ENCODE measurements at regions not wholly inside any gene's neighbourhood (a gene's known extent, or its start where the extent isn't known, plus 50 kb on each side); places are given as distances from the start of the nearest gene placed in this dataset.

- Histone ChIP-seq H3K4me3 (no peak overlapping the region), H3K9me3 (peaks cover 0 to 6% (median 2%) of the 10 kb centered on the region in 8 donors), H3K27ac (no peak overlapping the region), H3K27me3 (replicated peaks in 1 of 7) (peaks cover 0 to 64% (median 0%) of the 10 kb centered on the region in 7 donors), H3K4me1 (no peaks in the 10 kb centered on the region), H3K36me3 (no peaks in the 10 kb centered on the region)
- TF ChIP-seq CTCF (IDR thresholded peaks at IDR 0.05 in 8 of 11, conservative IDR thresholded peaks at IDR 0.05 in 3 of 11): no peak
- TF ChIP-seq POLR2A (IDR thresholded peaks at IDR 0.05): no peak
- TF ChIP-seq POLR2AphosphoS5 (IDR thresholded peaks at IDR 0.05): no peak
- 63 to 88% (median 74%) methylated on average over 1 of the region's 1 CpG for WGBS, 5 donors
- DNase-seq: no peak
- intact Hi-C loops (cut with DNase I; ENCODE audit: low total_unique reads): no loop called here
Observed at GRCh38 chr17:45663772-45664171, 120.3 kb upstream of the CRHR1 start.

- Histone ChIP-seq H3K36me3 (no peaks in the 10 kb centered on the region), H3K27ac (no peak overlapping the region), H3K4me1 (no peaks in the 10 kb centered on the region), H3K27me3 (replicated peaks in 1 of 7) (peaks cover 0 to 62% (median 0%) of the 10 kb centered on the region in 7 donors), H3K4me3 (no peak overlapping the region), H3K9me3 (peaks cover 0 to 6% (median 2%) of the 10 kb centered on the region in 8 donors)
- no peak for DNase-seq
- WGBS, 5 donors: 16 to 24% (median 23%) methylated on average over 6 of the region's 6 CpGs
- intact Hi-C loops (cut with DNase I; ENCODE audit: low total_unique reads): no loop called here
- no peak for TF ChIP-seq POLR2A (IDR thresholded peaks at IDR 0.05)
Observed at GRCh38 chr17:45664921-45665320, 119.2 kb upstream of the CRHR1 start.

- Histone ChIP-seq H3K27me3 (replicated peaks in 1 of 7) (peaks cover 0 to 54% (median 0%) of the 10 kb centered on the region in 7 donors), H3K9me3 (peaks cover 0 to 6% (median 2%) of the 10 kb centered on the region in 8 donors), H3K27ac (no peak overlapping the region), H3K36me3 (no peaks in the 10 kb centered on the region), H3K4me3 (no peak overlapping the region), H3K4me1 (no peaks in the 10 kb centered on the region)
- intact Hi-C loops (cut with DNase I; ENCODE audit: low total_unique reads): no loop called here
- DNase-seq: no peak
- WGBS, 5 donors: 69 to 88% (median 88%) methylated on average over 3 of the region's 3 CpGs
- TF ChIP-seq POLR2A (IDR thresholded peaks at IDR 0.05) (no peak), POLR2AphosphoS5 (IDR thresholded peaks at IDR 0.05) (no peak), CTCF (IDR thresholded peaks at IDR 0.05 in 8 of 11, conservative IDR thresholded peaks at IDR 0.05 in 3 of 11) (no peak)
Observed at GRCh38 chr17:45666046-45666600, 118.0 kb upstream of the CRHR1 start.

- H3K27me3 ChIP-seq (replicated peaks in 1 of 7): peaks cover 0 to 49% (median 0%) of the 10 kb centered on the region in 7 donors
- H3K27ac ChIP-seq: no peak overlapping the region
- intact Hi-C loops (cut with DNase I; ENCODE audit: low total_unique reads): no loop called here
- DNase-seq: no peak
- no peaks in the 10 kb centered on the region for H3K36me3 ChIP-seq
- peaks cover 0 to 6% (median 2%) of the 10 kb centered on the region in 8 donors for H3K9me3 ChIP-seq
- WGBS, 5 donors: 44 to 85% (median 73%) methylated on average over 3 to 5 of the region's 5 CpGs
- no peak overlapping the region for H3K4me3 ChIP-seq
- H3K4me1 ChIP-seq: no peaks in the 10 kb centered on the region
- TF ChIP-seq POLR2A (IDR thresholded peaks at IDR 0.05) (no peak), POLR2AphosphoS5 (IDR thresholded peaks at IDR 0.05) (no peak), CTCF (IDR thresholded peaks at IDR 0.05 in 8 of 11, conservative IDR thresholded peaks at IDR 0.05 in 3 of 11) (no peak)
Observed at GRCh38 chr17:45666641-45667040, 117.5 kb upstream of the CRHR1 start.
